ENCODE measurements at regions not wholly inside any gene's neighbourhood (a gene's known extent, or its start where the extent isn't known, plus 50 kb on each side); places are given as distances from the start of the nearest gene placed in this dataset.

DNA sequence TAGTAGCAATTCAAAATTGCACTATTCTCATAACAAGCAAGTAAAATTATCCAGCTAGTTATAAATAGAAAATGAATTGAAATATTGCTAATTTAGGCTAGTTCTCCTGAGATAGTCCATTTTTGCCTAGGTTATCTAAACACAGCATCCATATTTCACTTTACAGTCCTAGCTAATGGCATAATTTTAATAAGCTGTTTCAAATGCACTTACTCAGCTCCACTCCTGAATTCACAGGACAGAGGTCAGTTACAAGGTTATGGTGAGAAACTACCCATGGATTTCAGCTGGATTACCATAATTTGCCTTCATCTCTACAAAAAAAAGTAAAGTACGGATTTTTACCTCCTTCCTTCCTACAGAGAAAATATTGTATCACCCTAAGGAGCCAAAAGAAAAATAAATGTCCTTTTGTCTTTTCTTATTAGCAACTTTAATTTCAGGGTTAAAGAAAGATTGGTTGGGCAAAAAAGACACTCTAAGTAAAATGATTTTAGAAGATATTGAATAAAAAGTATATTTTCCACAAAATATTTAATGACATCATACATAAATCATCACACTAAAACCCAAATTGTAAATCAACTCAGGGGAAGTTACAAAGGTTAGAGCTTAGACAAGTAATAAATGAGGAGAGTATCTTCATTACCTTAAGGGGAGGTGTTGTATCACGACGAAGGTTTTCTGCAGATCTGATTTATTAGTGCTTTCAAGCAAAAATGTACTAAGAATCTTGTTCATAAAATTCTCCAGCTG is 377.4 kb downstream of the C12orf50 start:
- DNase-seq (ENCODE audit: low read depth), result no peak
- no peak overlapping the region for H3K4me3 ChIP-seq (ENCODE audit: low read length)
- TF ChIP-seq, protein P1, sequence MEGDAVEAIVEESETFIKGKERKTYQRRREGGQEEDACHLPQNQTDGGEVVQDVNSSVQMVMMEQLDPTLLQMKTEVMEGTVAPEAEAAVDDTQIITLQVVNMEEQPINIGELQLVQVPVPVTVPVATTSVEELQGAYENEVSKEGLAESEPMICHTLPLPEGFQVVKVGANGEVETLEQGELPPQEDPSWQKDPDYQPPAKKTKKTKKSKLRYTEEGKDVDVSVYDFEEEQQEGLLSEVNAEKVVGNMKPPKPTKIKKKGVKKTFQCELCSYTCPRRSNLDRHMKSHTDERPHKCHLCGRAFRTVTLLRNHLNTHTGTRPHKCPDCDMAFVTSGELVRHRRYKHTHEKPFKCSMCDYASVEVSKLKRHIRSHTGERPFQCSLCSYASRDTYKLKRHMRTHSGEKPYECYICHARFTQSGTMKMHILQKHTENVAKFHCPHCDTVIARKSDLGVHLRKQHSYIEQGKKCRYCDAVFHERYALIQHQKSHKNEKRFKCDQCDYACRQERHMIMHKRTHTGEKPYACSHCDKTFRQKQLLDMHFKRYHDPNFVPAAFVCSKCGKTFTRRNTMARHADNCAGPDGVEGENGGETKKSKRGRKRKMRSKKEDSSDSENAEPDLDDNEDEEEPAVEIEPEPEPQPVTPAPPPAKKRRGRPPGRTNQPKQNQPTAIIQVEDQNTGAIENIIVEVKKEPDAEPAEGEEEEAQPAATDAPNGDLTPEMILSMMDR (conservative IDR thresholded peaks at IDR 0.05; ENCODE audit: low read length), result no peak

DNA sequence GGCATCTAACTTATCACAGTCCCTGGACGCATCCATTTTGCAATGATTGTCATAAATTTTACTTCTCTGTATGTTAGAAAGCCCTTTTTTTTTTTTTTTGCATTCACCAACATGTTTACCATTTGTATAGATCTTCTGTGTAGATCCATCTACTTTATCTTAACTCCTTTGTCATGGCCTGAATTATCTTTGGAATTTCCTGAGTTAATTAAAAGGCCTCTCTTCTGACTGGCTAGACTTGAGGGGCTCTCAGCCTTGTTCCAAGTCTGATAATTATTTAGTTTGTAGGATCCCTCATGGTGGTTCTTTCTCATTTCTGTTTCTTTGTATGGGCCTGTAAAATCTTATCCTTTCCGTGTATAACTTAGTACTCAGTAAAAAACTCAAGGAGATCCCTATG is 387.0 kb downstream of the C12orf50 start:
- TF ChIP-seq, protein P1 (conservative IDR thresholded peaks at IDR 0.05; ENCODE audit: low read length), result no peak
- H3K4me3 ChIP-seq (ENCODE audit: low read length), result no peak overlapping the region
- no peak for DNase-seq (ENCODE audit: low read depth)

DNA sequence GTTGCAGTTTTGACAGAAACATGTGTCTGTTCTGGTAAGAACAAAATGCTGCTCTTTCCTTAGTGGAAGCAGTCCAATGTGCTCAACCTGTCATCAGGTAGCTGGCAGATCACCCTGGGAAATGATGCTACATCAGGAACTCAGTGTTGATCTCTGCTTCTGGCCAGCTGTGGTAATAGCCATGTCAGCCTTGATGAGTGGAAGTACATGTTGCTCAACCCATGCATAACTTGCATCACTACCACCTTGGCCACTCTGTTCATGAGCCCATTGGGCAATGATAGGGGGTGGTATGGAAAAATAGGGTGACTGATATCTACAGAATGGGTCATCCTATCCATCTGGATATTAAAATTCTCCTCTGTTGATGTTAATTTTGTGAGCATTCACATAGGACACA is 411.0 kb downstream of the C12orf50 start:
- TF ChIP-seq, protein P1 (conservative IDR thresholded peaks at IDR 0.05; ENCODE audit: low read length), result no peak
- no peak overlapping the region for H3K4me3 ChIP-seq (ENCODE audit: low read length)
- DNase-seq (ENCODE audit: low read depth), result no peak

DNA sequence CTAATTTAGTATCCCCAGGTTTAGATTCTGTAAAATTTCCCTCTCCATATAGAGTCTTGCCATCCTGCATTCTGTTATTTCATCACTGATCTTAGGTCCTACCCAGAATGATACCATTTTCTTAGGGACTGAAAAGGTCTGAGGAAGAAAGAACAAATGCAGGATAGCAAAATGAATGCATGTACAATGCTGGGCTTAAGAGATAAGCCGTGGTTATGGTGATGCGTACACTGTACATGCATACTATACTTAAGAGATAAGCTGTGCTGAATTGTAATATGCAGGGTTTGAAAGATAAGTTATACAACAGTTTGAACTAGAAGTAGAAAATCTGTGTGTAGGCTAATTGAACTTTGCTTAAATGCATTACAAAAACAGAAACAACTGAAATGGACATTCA is 416.2 kb downstream of the C12orf50 start:
- TF ChIP-seq, protein P1 (conservative IDR thresholded peaks at IDR 0.05; ENCODE audit: low read length), result no peak
- H3K4me3 ChIP-seq (ENCODE audit: low read length), result no peak overlapping the region
- no peak for DNase-seq (ENCODE audit: low read depth)

DNA sequence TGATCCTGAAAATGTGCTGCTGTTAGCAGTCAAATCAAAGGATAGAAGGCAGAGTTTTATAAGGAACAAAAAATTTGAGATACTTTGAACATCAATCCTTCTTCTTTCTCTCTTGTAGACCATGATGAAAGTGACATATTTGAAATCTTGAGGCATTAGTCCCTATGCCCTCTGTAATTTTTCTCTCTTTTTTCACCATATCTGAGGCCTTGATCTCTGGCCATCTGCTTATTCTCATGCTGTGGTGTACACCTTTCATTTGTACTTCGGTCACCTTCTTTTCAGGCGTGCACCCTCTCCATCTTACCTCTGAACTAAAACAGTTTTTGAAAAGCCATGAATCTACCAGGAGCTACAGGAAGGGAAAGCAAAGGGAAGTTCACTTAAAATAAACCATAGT is 420.9 kb downstream of the C12orf50 start:
- no peak for DNase-seq (ENCODE audit: low read depth)
- H3K4me3 ChIP-seq (ENCODE audit: low read length), result no peak overlapping the region
- TF ChIP-seq, protein P1 (conservative IDR thresholded peaks at IDR 0.05; ENCODE audit: low read length), result no peak

DNA sequence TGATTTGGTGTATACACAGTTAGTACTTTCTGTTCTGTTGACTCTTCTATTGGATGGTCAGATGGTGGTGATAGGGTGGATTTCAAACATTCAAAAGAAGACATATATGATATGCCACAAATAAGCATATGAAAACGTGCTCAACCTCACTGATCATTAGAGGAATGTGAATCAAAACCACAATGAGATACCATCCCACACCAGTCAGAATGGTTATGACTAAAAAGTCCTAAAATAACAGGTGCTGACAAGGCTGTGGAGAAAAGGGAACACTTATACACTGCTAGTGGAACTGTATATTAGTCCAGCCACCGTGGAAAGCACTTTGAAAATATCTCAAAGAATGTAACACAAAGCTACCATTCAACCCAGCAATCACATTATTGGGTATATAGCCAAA is 425.5 kb downstream of the C12orf50 start:
- TF ChIP-seq, protein P1 (conservative IDR thresholded peaks at IDR 0.05; ENCODE audit: low read length), result no peak
- no peak for DNase-seq (ENCODE audit: low read depth)

DNA sequence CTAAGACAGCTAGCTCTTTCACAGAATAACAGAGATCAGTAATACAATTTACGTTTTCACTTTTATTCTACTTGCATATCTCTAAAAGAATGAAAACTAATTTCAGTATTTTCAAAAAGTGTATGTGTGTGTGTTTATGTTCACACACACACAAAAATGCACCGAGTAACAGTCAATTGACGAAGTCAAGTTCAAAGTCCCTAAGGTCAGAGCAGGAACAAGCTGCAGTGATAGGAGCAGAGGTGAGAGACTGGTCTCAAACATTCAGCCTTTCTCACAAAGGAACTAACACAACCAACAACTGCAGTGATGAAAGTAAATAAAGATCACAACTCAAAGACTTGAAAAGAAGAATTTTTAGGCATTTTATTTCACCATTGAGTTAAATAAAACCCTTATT is 429.7 kb downstream of the C12orf50 start:
- TF ChIP-seq, protein P1 (conservative IDR thresholded peaks at IDR 0.05; ENCODE audit: low read length), result no peak
- H3K4me3 ChIP-seq (ENCODE audit: low read length), result no peak overlapping the region
- no peak for DNase-seq (ENCODE audit: low read depth)

More for the DNA sequence above, 425.5 kb downstream of the C12orf50 start:
- no peak overlapping the region for H3K4me3 ChIP-seq (ENCODE audit: low read length)

Data from AG10803 (cell line).